HG03280 (cell line): ENCODE measurements at regions not wholly inside any gene's neighbourhood (a gene's known extent, or its start where the extent isn't known, plus 50 kb on each side); places are given as distances from the start of the nearest gene placed in this dataset.
"Not testable (repeated sequence)": the region's sequence is repeated elsewhere in the genome, so short reads cannot be mapped to it uniquely, and the experiment has no call there.

Source experiments
- ATAC-seq: cut with Tn5 transposase; IDR thresholded peaks from one replicate; pipeline ENCODE4 v1.9.1; 2021; ENCODE audit warnings: mild to moderate bottlenecking, moderate library complexity; ENCODE audit not compliant: unreplicated experiment

DNA sequence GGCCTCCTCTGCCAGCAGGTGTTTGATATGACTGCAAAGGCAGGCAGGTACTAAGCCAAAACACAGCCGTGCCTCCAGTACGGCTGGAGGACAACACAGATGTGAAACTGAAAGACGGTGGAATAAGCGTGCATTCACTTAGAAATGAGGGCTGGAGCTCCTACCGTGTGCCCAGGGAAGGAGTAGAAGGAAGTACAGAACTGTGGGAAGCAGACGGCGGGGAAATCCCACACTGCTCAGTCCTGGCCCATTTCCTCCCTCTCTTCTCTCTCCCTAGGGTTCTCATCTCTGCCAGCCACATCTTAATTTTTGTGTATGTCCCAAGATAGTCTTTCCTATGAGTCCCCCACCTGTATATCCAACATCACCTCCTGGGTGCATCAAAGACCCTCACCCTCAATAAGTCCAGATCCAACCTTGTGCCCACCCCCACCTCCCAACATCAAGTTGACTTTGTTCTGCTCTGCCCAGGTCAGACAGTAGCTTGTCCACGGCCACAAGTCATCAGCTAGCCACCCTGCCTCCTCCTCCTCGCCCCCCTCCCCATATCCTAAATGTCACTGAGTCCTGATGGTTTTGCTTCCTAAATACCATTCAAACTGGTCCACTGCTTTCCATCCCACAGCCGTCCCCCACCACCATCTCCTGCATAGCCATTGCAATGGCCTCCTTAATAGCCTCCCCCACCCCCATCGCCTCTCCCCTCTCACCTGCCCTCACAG, 77.1 kb upstream of the RPL38 start:
- ATAC-seq, result no peak

DNA sequence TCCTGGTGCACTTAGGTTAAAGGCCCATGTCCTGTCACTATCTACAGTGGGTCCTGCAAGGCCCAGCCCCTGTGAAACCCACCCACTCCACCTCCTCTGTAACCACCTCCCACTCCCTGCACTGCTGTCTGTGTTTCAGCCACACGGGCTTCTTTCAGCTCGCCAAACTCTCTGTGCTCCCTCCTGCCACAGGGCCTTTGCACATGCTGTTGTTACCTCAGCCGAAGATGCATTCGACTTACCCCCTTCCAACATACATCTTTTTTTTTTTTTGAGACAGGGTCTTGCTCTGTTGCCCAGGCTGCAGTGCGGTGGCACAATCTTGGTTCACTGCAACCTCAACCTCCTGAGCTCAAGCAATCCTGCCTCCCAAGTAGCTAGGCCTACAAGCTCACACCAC, 76.5 kb upstream of the RPL38 start:
- no peak for ATAC-seq

DNA sequence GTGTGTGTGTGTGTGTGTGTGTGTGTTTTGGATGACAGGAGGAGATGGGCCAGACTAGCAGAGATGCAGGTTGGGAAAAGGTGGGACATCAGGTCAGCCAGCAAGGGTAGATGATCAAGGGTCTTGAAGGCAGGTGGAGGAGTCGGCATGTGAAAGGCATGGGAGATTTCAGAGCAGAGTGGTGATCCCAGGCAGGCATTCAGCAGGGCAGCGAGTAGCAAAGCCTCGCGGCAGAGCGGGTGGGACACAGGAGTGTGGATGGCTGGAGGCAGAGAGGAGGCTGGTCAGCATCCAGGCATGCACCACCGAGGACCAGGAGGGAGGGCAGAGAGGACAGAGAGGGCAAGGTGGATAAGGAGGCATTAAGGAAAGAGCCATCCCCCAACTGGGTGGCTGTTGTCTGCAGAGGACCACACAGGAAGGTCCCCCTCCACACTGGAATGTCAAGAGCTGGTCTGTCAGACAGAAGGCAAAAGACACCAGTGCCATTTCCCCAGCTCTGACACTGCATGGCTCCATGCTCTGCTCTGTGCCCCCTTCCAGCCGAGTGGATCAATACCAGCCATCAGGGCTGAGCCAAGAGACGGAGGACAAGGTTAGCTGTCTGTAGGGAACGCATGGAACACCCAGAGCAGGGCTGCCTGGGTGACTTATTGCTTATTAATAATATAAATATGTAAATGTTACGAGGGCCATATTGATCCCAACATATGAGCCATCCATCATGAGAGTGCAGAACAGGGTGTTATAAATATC, 74.8 kb upstream of the RPL38 start:
- ATAC-seq, result no peak

DNA sequence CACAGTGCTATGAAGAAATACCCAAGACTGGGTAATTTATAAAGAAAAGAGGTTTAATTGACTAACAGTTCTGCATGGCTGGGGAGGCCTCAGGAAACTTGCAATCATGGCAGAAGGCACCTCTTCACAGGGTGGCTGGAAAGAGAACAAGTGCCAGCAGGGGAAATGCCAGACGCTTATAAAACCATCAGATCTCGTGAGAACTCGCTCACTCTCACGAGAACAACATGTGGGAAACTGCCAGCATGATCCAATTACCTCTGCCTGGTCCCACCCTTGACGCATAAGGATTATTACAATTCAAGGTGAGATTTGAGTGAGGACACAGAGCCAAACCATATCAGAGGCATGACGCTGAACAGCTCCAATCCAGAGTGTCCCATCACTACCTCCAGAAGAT, 73.7 kb upstream of the RPL38 start:
- ATAC-seq, result not testable (repeated sequence)

DNA sequence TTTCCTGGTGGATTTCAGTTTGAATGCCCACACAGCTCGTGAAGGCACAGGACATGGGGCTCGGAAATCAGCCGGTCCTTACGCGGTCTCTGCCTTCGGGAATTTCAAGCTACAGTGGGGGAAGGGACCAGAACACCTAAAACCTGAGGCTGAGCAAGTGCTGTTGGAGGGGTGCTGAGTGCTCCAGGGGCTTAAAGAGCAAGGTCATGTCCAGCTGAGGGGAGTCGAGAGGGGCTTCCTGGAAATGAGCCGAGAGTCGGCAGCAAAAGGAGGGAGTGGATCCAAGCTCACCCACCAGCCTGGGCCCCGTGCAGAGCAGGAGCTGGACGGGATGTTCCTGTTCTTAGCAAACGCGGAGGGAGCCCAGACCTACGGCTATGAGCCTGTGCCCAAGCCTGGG, 73.2 kb upstream of the RPL38 start:
- ATAC-seq, result no peak

DNA sequence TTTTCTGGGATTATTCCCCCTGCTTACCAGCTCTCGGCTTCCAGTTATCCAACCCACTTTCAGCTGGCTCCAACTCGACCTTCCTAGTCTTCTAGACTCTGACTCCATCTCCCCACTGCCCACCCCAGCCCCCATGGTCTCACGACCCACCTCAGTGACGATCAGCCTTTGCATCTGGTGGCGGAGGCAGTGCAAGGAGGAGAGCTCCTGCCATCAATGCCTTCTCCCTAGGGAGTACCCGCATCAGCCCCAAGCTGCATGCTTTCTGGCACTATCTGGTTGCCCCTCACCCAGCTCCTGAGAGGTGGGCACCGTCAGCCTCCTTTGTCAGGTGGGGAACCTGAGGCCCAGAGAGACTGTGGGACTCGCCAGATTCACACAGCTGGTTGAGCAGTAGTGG, 72.6 kb upstream of the RPL38 start:
- no peak for ATAC-seq

DNA sequence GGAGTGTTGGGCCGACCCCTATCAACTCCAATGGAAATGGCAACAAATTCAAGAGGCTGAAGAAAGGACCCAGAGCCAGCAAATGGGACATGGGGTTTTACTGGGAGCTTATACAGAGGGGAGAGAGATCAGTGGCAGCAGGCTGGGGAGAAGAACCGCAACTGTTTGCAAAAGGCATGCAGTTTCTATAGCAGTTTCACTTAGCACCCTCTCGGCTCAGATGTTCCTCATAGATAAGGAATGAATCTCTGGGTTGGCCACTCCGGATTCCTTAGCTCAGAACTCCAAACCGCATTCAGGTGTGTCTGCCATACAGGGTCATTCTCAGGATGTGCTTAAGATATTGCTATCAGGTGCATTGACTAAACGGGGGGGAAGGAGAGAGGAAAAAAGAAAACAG, 71.1 kb upstream of the RPL38 start:
- ATAC-seq, result no peak

DNA sequence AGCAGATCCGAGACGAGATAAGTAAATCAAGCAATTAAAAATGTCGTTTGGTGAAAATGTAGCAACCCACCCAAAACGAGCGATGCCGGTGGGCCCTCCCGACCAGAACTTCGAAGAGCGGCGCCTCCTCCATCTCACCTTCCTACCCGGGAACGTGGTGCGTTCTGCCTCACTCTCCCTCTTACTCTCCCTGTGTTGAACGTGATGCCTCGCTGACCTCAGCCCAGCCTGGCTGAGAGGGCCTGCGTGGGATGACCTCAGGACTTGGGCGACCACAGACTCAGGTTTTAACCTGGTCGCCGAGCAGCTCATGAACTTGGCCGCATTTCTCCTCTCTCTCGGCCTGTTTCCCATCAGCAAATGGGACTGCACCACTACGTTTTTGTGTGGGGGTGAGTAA, 69.7 kb upstream of the RPL38 start:
- ATAC-seq, result no peak

DNA sequence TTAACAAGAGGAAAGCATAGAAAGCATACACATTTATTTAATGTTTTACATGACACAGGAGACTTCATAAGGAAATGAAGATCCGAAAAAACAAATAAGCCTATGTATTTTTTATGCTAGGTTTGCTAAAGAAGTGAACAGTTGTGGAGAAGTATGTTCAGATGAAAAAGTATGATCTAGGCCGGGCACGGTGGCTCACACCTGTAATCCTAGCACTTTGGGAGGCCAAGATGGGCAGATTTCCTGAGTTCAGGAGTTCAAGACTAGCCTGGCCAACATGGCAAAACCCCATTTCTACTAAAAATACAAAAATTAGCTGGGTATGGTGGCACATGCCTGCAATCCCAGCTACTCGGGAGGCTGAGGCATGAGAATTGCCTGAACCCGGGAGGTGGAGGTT, 69.2 kb upstream of the RPL38 start:
- not testable (repeated sequence) for ATAC-seq

DNA sequence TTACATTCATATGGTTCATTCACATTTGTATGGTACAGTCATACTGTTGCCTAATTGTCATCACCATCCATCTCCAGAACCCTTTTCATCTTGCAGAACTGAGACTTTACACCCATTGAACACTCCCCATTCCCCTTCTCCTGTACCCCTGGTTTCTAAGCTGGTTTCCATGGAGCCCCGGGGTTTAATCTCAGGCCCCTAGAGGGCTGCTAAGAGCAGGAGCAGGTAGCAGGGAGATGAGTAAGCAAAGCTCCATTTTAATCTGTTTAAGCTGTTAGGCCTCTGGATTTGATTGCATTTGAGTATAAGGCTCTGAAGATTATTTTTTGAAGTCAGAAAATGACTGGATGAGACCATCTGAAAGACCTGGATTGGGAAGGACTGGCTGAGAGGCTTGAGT, 68.5 kb upstream of the RPL38 start:
- no peak for ATAC-seq

DNA sequence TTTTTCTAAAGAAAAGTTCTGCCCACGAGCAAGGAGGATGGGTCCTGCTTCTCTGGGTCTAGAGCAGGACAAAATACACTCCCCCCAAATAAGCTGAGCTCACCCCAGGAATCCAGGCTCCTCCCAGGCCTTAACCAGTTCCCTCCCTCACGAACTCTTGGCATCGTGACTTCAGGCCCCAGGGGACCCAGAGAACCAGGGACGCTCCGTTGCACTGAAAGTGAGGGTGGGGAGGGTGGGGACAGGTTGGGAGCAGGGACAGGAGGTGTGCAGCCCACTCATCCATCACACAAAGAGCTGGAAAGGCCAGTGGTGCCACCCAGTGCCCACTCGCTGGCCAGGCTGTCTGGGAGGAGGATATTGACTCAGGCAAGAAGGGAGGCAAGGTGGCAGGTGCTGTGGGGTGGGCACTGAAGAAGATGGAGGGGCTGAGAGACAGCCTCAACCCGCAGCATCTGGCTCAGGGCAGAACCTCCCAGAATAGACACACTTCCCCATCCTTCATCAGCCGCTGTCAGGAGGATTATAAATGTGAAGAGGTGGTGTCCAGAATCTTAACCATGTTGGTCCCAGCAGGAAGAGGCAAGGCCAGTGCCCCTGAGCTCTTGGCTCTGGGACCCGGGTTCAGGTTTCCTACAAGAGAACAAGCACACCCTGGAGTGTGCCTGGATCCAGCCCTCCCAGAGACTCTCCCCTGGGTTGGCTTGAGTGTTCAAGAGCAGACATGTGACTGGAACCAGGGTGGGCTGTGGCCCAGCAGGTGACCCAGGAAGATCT, 67.9 kb upstream of the RPL38 start:
- no peak for ATAC-seq

DNA sequence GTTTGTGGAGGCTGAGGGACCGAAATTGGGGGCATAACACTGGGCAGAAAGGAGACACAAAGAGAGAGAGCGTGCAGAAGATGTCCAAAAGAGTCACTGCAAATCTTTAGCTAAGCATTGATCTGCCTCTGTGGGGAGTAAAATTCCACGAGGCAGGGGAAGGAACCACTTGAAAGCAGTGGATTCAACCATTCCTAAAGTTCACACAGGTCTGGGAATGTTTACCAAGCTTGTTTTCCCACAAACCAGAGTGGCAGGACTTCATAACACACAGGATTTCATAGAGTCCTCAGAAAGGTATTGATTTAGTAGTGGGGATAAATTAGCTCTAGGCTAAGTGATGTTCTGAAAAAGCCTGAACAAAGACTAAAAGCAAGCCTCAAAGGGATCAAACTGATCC, 66.1 kb upstream of the RPL38 start:
- no peak for ATAC-seq

DNA sequence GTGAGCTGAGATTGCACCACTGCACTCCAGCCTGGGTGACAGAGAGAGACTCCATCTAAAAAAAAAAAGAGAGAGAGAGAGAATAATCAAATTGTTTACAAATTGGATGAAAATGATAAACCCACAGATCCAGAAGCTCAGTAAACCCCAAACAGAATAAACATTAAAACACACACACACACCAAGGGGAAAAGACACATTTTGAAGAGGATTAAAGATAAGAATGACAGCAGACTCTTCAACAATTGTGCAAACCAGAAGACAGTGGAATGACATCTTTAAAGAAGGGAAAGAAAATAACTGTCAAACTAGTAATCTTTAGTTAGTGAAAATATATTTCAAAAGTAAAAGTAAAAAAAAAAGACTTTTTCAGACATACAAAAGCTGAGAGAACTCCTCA, 64.4 kb upstream of the RPL38 start:
- no peak for ATAC-seq

DNA sequence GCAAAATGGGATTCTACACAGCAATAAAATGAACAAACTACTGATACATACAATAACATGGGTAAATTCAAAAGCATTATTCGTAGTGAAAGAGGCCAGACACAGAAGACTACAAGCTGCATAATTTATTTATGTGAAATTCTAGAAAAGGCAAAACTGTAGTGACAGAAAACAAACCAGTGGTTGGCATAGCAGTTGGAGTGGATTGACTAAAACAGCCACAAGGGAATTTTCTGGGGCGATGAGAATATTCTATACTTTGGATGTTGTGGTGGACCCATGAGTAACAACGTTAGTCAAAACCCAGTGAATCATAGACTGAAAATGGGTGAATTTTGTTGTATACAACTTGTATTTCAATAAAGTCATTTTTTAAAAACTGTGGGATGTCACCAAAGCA, 63.2 kb upstream of the RPL38 start:
- no peak for ATAC-seq

DNA sequence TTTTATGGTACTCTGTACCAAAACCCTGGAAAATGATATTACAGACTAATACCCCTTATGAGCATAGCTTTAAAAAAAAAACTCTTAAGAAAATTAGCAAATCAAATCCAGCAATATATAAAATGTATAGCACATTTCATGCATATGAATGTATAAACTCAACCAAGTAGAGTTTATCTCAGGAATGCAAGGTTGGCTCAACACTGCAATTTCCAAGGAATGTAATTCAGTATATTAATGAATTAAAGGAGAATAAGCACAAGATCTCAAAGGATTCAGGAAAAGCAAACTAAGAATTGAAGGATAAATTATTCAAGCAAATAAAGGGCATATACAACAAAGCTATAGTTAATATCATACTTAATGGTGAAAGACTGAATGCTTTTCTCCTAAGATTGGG, 61.9 kb upstream of the RPL38 start:
- ATAC-seq, result no peak

DNA sequence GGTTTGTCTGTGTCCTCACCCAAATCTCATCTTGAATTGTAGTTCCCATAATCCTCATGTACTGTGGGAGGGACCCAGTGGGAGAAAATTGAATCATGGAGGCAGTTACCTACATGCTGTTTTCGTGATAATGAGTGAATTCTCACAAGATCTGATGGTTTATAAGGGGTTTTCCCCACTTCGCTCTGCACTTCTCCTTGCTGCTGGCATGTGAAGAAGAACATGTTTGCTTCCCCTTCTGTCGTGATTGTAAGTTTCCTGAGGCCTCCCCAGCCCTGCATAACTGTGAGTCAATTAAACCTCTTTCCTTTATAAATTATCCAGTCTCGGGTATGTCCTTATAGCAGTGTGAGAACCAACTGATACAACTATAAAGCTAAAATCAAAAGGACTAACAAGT, 60.2 kb upstream of the RPL38 start:
- ATAC-seq, result not testable (repeated sequence)

DNA sequence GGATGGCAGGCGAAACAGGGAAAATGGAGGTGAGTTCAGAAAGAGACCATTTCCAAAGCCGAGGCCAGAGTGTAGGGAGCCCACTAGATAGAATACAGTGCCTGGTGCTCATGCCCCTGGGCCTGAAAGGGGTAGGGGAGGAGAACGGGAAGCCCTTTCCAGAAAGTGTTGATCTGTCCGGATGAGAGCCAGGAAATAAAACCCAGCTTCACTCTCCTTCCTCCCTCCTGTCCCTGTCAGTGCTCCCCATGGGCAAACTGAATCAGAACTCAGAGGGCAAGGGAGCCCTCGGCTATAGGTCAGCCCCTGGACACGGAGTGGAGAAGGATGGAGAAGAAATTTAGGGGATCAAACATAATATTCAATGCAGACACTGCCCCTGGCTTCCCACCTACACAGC, 57.7 kb upstream of the RPL38 start:
- no peak for ATAC-seq

DNA sequence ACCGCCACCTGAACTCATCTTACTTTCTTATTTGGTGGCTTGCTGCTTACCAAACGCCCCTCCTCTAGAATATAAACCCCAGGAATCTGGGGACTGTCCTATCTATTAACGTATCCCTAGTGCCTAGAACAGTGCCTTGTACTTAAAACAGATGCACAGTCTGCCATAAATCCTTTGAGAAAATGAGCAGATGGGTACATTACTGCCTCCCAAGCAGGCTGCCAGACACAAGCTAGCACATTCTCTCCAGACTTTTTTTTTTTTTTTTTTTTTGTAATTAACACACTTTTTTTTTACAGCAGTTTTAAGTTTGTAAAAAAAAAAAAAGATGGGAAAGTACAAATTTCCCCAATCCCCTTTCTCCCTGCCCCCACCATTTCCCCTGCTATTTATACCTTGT, 57.3 kb upstream of the RPL38 start:
- no peak for ATAC-seq

DNA sequence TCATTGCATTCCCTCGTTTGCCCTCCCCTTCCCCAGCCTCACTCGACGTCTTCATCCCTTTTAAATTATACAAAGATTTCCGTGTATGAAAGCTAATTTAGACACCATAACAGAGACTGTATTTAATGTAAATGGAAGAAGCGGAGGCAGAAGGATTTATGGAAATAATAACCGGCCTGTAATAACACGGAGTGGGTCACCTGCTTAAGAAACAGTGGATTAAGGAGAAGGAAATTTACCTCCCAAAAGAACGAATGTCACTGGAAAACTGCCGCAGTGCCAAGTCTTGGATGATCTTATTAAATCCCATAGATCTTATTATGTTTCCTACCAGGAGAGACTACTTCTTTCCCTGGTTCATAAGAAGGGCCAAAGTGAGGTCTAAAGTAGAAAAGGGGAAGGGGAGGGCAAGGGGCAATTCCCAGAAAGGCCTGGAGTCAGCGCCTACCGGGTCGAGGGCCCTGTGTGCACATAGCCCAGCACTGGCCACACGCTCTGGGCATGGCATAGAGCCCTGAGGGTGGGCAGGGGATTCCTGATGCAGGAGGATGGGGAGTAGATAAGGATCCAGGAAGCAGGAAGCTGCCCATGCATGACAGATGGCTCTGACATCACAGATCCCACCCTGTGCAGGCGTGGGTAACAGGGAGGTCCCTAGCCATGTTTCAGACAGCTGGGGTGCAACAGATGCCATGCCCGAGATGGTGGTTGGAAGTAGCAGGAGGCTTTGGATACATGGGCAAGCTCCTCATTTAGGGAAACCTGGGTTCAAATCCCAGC, 56.2 kb upstream of the RPL38 start:
- ATAC-seq, result no peak

DNA sequence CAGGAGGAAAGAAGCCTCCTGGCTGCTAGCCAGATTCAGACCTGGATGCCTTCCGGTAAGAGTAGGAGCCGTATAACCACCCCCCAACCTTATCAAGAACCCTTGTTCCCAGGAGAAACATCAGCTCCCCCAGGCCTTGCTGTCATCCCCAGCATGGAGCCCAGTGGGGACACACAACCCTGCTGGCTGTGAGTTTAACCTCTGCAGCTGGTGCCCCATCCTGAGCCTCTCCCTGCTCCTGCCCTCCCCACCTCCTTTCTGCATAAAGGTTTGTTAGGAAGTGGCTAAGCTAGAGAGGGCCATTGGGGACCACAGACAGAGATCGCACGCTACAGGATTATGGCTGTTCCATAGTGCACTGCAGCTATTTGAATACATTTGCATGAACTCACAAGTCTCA, 55.5 kb upstream of the RPL38 start:
- no peak for ATAC-seq

DNA sequence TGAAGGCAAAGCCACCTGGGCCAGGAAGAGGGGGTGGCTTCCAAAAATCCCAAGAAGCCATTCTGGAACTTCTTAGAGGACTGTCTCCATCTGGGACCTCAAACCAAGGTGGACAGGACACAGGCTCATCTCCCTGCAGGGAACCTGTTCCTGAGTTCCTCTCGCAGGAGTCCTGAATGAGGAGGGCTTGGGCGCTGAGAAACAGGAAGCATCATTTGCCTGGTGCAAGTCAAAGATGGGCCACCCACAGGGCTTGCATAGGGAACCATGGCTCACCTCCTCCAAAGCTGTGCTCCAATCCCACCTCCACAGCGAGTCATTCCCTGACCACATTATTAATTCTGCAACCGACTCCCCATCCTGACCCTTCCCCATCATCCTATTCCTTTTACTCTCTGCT, 55.0 kb upstream of the RPL38 start:
- no peak for ATAC-seq
